Esophagus muscularis mucosa (tissue), 4 donors: ENCODE measurements at regions not wholly inside any gene's neighbourhood (a gene's known extent, or its start where the extent isn't known, plus 50 kb on each side); places are given as distances from the start of the nearest gene placed in this dataset.
A peak's percentile ranks its signal among the peaks of the same experiment; 100 is the strongest.

Source experiments
- DNase-seq: peaks from one replicate; pipeline ENCODE4 v3.0.0-alpha.2; 2017; ENCODE audit errors: extremely low spot score
- H3K27ac ChIP-seq, 4 donors: fragments of 200-600 bp; sonication (generic); replicated peaks in 1 of 4; 1 replicate in 3 of 4; 2 replicates in 1 of 4; pipeline ENCODE4 v1.5.1; 2016 to 2019; ENCODE audit warnings: mild to moderate bottlenecking in 1 of 4
- H3K27me3 ChIP-seq, 4 donors: fragments of 200-600 bp; sonication (generic); one replicate each; pipeline versions ENCODE4 v1.5.1 to v1.6.0; 2016 to 2019
- H3K36me3 ChIP-seq, 4 donors: fragments of 200-600 bp; sonication (generic); one replicate each; pipeline ENCODE4 v1.5.1; 2016 to 2019
- H3K4me1 ChIP-seq, 4 donors: fragments of 200-600 bp; sonication (generic); one replicate each; pipeline ENCODE4 v1.5.1; 2016 to 2019
- H3K4me3 ChIP-seq, 4 donors: fragments of 200-600 bp; sonication (generic); 1 replicate in 2 of 4; 2 replicates in 2 of 4; pipeline ENCODE4 v1.5.1; 2016 to 2019; ENCODE audit warnings: mild to moderate bottlenecking in 4 of 4, moderate library complexity in 1 of 4
- H3K9me3 ChIP-seq, 4 donors: fragments of 200-600 bp; sonication (generic); 1 replicate in 3 of 4; 2 replicates in 1 of 4; pipeline ENCODE4 v1.5.1; 2016 to 2019
- CTCF ChIP-seq, 3 experiments: fragments of 200-600 bp in 2 of 3; fragments of 450-650 bp in 1 of 3; sonication (generic) in 2 of 3; IDR thresholded peaks; one replicate each; pipeline ENCODE4 v1.5.1; 2017 to 2019; ENCODE audit warnings: antibody characterized with exemption in 3 of 3, mild to moderate bottlenecking in 2 of 3, moderate library complexity in 1 of 3
- EP300 ChIP-seq: sonication (generic); formaldehyde crosslinking; IDR thresholded peaks from one replicate; pipeline ENCODE4 v1.6.1; 2017; ENCODE audit warnings: antibody characterized with exemption
- POLR2A ChIP-seq: fragments of 450-650 bp; IDR thresholded peaks from one replicate; pipeline ENCODE4 v1.6.1; 2017; ENCODE audit warnings: antibody characterized with exemption, moderate library complexity, mild to moderate bottlenecking, low read depth
- POLR2AphosphoS5 ChIP-seq, 2 donors: sonication (generic); formaldehyde crosslinking; IDR thresholded peaks; one replicate each; pipeline ENCODE4 v1.6.1; 2017; ENCODE audit warnings: antibody characterized with exemption in 2 of 2
- WGBS: methylation state at CpG from one replicate; pipeline ENCODE4 v1.1.5; 2018; 5-methylcytosine and 5-hydroxymethylcytosine counted together
- intact Hi-C: fragments of 100-400 bp; cut with DNase I; formaldehyde crosslinking; loops from one replicate; pipeline ENCODE4 v1.15.1; 2023

- H3K27ac ChIP-seq: no peak overlapping the region
- no peaks in the 10 kb centered on the region for H3K27me3 ChIP-seq
- WGBS: 100% methylated on average over 5 of the region's 6 CpGs
- TF ChIP-seq POLR2AphosphoS5 (IDR thresholded peaks at IDR 0.05): no peak
- TF ChIP-seq CTCF (IDR thresholded peaks at IDR 0.05): no peak
- no peak for TF ChIP-seq EP300
- TF ChIP-seq POLR2A: no peak
- H3K9me3 ChIP-seq: no peaks in the 10 kb centered on the region
- no peak overlapping the region for H3K4me3 ChIP-seq
- DNase-seq: no peak
- H3K36me3 ChIP-seq: no peaks in the 10 kb centered on the region
- intact Hi-C loops: no loop called here
- H3K4me1 ChIP-seq: peaks cover 3 to 35% (median 18%) of the 10 kb centered on the region in 4 donors
Observed at GRCh38 chr18:49651033-49651432, 89.2 kb downstream of the LIPG start.

- intact Hi-C loops: no loop called here
- no peak for TF ChIP-seq POLR2A
- no peak for TF ChIP-seq CTCF (IDR thresholded peaks at IDR 0.05)
- TF ChIP-seq POLR2AphosphoS5 (IDR thresholded peaks at IDR 0.05): no peak
- no peak for TF ChIP-seq EP300
- H3K36me3 ChIP-seq: no peaks in the 10 kb centered on the region
Observed at GRCh38 chr18:49650426-49650891, 88.6 kb downstream of the LIPG start.

DNA sequence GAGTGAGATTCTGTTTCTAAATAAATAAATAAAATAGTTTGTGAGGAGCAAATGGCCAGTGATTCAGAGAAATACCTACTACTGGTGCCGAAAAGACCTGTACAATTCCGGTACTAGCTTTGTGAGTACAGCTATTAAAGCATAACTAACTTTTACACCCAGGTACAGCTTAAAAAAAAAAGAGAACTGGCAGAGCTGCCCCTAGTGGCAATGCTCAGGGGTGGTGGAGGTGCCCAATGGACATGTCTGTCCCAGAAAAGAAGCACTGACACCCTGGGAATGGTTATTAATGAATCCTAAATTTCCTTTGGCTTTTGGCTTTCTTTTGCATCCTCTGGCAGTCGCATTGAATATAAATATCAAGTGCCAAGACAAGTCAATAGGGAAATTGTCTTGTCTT, 87.0 kb downstream of the LIPG start:
- DNase-seq: no peak
- H3K4me1 ChIP-seq: peaks cover 3 to 45% (median 28%) of the 10 kb centered on the region in 4 donors
- intact Hi-C loops: no loop called here

More at GRCh38 chr18:49650426-49650891, 88.6 kb downstream of the LIPG start:
- Histone ChIP-seq H3K27ac (no peak overlapping the region), H3K27me3 (no peaks in the 10 kb centered on the region), H3K4me3 (no peak overlapping the region), H3K9me3 (no peaks in the 10 kb centered on the region), H3K4me1 (peaks cover 3 to 40% (median 24%) of the 10 kb centered on the region in 4 donors)
- WGBS: 97% methylated on average over 6 of the region's 7 CpGs
- no peak for DNase-seq

More for the DNA sequence above, 87.0 kb downstream of the LIPG start:
- Histone ChIP-seq H3K27ac (peak overlapping the region in 3 of 4 donors; percentile 27 to 49 (median 28)), H3K36me3 (no peaks in the 10 kb centered on the region), H3K9me3 (no peaks in the 10 kb centered on the region), H3K4me3 (no peak overlapping the region), H3K27me3 (no peaks in the 10 kb centered on the region)
- 86% methylated on average over 3 of the region's 3 CpGs for WGBS
- TF ChIP-seq CTCF (IDR thresholded peaks at IDR 0.05) (no peak), POLR2A (no peak), EP300 (no peak), POLR2AphosphoS5 (IDR thresholded peaks at IDR 0.05) (no peak)
